IMR-90 (cell line): ENCODE measurements at regions not wholly inside any gene's neighbourhood (a gene's known extent, or its start where the extent isn't known, plus 50 kb on each side); places are given as distances from the start of the nearest gene placed in this dataset.

Experiments used
- ATAC-seq: fragments of 200-7000 bp; cut with Tn5 transposase; 2 replicates; pipeline ENCODE4 v1.9.1; 2020; ENCODE audit warnings: low read depth, mild to moderate bottlenecking, moderate library complexity
- BruUV-seq: library from RNA; stranded (reverse); fragments of 400-500 nt; replicated peaks from 2 replicates; lab custom pipeline; 2021; lab: Mats Ljungman, UMichigan
- CTCF ChIA-PET: fragments of 300-600 bp; formaldehyde crosslinking; extraction: SDS; loops from one replicate; lab custom pipeline; 2021; ENCODE audit warnings: antibody characterized with exemption; lab: Yijun Ruan, JAX
- POLR2A ChIA-PET: fragments of 300-600 bp; sonication (Branson Sonifier 250); formaldehyde crosslinking; loops from one replicate; lab custom pipeline; 2022; ENCODE audit warnings: antibody characterized with exemption; ENCODE audit not compliant: unreplicated experiment; lab: Charles Lee
- DNase-seq: peaks from one replicate; pipeline ENCODE4 v3.0.0; 2013
- H2AFZ ChIP-seq: replicated peaks from 2 replicates; pipeline ENCODE3; 2013; ENCODE audit warnings: low read length, mild to moderate bottlenecking; ENCODE audit not compliant: poor library complexity
- H2AK5ac ChIP-seq: 2 replicates; pipeline ENCODE4 v1.6.1; 2013; ENCODE audit warnings: low read depth, low read length, inconsistent platforms
- H2AK9ac ChIP-seq: replicated peaks from 2 replicates; pipeline ENCODE3; 2013; ENCODE audit warnings: mild to moderate bottlenecking, low read depth, low read length, moderate library complexity; ENCODE audit not compliant: poor library complexity
- H2BK120ac ChIP-seq: 2 replicates; pipeline ENCODE4 v1.6.1; 2013; ENCODE audit warnings: low read depth, low read length, inconsistent platforms
- H2BK15ac ChIP-seq: 3 replicates; pipeline ENCODE4 v1.6.1; 2013; ENCODE audit warnings: low read depth, low read length, inconsistent platforms
- H2BK20ac ChIP-seq: 2 replicates; pipeline ENCODE4 v1.6.1; 2013; ENCODE audit warnings: low read depth, mild to moderate bottlenecking, inconsistent platforms, low read length, moderate library complexity
- H2BK5ac ChIP-seq: 2 replicates; pipeline ENCODE4 v1.6.1; 2013; ENCODE audit warnings: mild to moderate bottlenecking, low read depth, low read length, inconsistent platforms; ENCODE audit not compliant: poor library complexity, severe bottlenecking
- H3K14ac ChIP-seq: replicated peaks from 2 replicates; pipeline ENCODE4 v1.6.1; 2013; ENCODE audit warnings: low read depth, low read length, inconsistent platforms
- H3K18ac ChIP-seq: 2 replicates; pipeline ENCODE4 v1.6.1; 2013; ENCODE audit warnings: low read depth, low read length, control low read depth
- H3K23ac ChIP-seq: 2 replicates; pipeline ENCODE4 v1.6.1; 2013; ENCODE audit warnings: low read depth, low read length, inconsistent platforms
- H3K27ac ChIP-seq: 2 replicates; pipeline ENCODE4 v1.5.1; 2013; ENCODE audit warnings: mild to moderate bottlenecking, control low read depth, low read length; ENCODE audit not compliant: insufficient read depth
- H3K27me3 ChIP-seq: 2 replicates; pipeline ENCODE4 v1.6.1; 2013; ENCODE audit warnings: low read length; ENCODE audit not compliant: control insufficient read depth, insufficient read depth
- H3K36me3 ChIP-seq: 2 replicates; pipeline ENCODE4 v1.6.1; 2013; ENCODE audit warnings: low read length, mixed read lengths; ENCODE audit not compliant: control insufficient read depth, insufficient read depth
- H3K4ac ChIP-seq: 2 replicates; pipeline ENCODE4 v1.6.1; 2013; ENCODE audit warnings: low read depth, low read length, inconsistent platforms
- H3K4me1 ChIP-seq: 2 replicates; pipeline ENCODE4 v1.6.1; 2013; ENCODE audit warnings: low read length, mixed read lengths; ENCODE audit not compliant: control insufficient read depth, insufficient read depth
- H3K4me2 ChIP-seq: 2 replicates; pipeline ENCODE4 v1.6.1; 2013; ENCODE audit warnings: low read depth, mild to moderate bottlenecking, control low read depth, low read length, moderate library complexity
- H3K4me3 ChIP-seq: 2 replicates; pipeline ENCODE4 v1.5.1; 2013; ENCODE audit warnings: low read depth, mild to moderate bottlenecking, control low read depth, low read length, moderate library complexity; ENCODE audit not compliant: insufficient read depth
- H3K56ac ChIP-seq: 2 replicates; pipeline ENCODE4 v1.6.1; 2013; ENCODE audit warnings: low read length, inconsistent platforms; ENCODE audit not compliant: insufficient read depth; ENCODE audit errors: extremely low read depth
- H3K79me1 ChIP-seq, 2 experiments: 2 replicates each; pipeline ENCODE4 v1.6.1; 2013; ENCODE audit warnings: low read length in 2 of 2, inconsistent platforms in 1 of 2, low read depth in 1 of 2
- H3K9ac ChIP-seq: 2 replicates; pipeline ENCODE4 v1.6.1; 2013; ENCODE audit warnings: low read depth, low read length, control low read depth
- H3K9me1 ChIP-seq: 2 replicates; pipeline ENCODE4 v1.6.1; 2013; ENCODE audit warnings: low read length, inconsistent platforms; ENCODE audit not compliant: insufficient read depth
- H3K9me3 ChIP-seq: 2 replicates; pipeline ENCODE4 v1.6.1; 2013; ENCODE audit warnings: low read length; ENCODE audit not compliant: control insufficient read depth, insufficient read depth
- H4K20me1 ChIP-seq: 2 replicates; pipeline ENCODE4 v1.6.1; 2013; ENCODE audit warnings: low read length, inconsistent platforms; ENCODE audit not compliant: insufficient read depth
- H4K5ac ChIP-seq: 2 replicates; pipeline ENCODE4 v1.6.1; 2013; ENCODE audit warnings: mild to moderate bottlenecking, low read depth, low read length, control low read depth
- H4K8ac ChIP-seq, 2 experiments: 2 replicates each; pipeline ENCODE4 v1.6.1; 2013; ENCODE audit warnings: low read depth in 2 of 2, low read length in 2 of 2, control low read depth in 1 of 2, inconsistent platforms in 1 of 2
- H4K91ac ChIP-seq: 2 replicates; pipeline ENCODE4 v1.6.1; 2013; ENCODE audit warnings: low read depth, low read length, inconsistent platforms; ENCODE audit not compliant: insufficient read depth
- BHLHE40 ChIP-seq: fragments of 150-350 bp; IDR thresholded peaks from 2 replicates; pipeline ENCODE4 v1.6.1; 2016; ENCODE audit warnings: mild to moderate bottlenecking, low read depth, low read length
- CEBPB ChIP-seq: IDR thresholded peaks from 2 replicates; pipeline ENCODE4 v1.6.1; 2012; ENCODE audit warnings: low read depth, low read length, improper control_type of control experiment
- CHD1 ChIP-seq: IDR thresholded peaks from 2 replicates; pipeline ENCODE4 v1.6.1; 2012; ENCODE audit warnings: low read depth, low read length, improper control_type of control experiment
- CTCF ChIP-seq: conservative IDR thresholded peaks from 2 replicates; pipeline ENCODE4 v1.5.1; 2012; ENCODE audit warnings: mild to moderate bottlenecking, low read depth, low read length, improper control_type of control experiment
- ELK1 ChIP-seq: fragments of 150-350 bp; IDR thresholded peaks from 2 replicates; pipeline ENCODE4 v1.6.1; 2016; ENCODE audit warnings: low read depth, mild to moderate bottlenecking, low read length, moderate library complexity, borderline replicate concordance
- FOS ChIP-seq: fragments of 150-350 bp; IDR thresholded peaks from 2 replicates; pipeline ENCODE4 v1.6.1; 2016; ENCODE audit warnings: low read depth, low read length
- MAFK ChIP-seq: IDR thresholded peaks from 2 replicates; pipeline ENCODE4 v1.6.1; 2012; ENCODE audit warnings: low read depth, low read length, improper control_type of control experiment
- MAZ ChIP-seq: IDR thresholded peaks from 2 replicates; pipeline ENCODE4 v1.6.1; 2012; ENCODE audit warnings: low read depth, mild to moderate bottlenecking, low read length, improper control_type of control experiment, moderate library complexity, borderline replicate concordance
- MXI1 ChIP-seq: IDR thresholded peaks from 2 replicates; pipeline ENCODE4 v1.6.1; 2012; ENCODE audit warnings: low read depth, mild to moderate bottlenecking, low read length, moderate library complexity, borderline replicate concordance
- NFE2L2 ChIP-seq: fragments of 150-350 bp; IDR thresholded peaks from 2 replicates; pipeline ENCODE4 v1.6.1; 2016; ENCODE audit warnings: low read depth, mild to moderate bottlenecking, low read length
- POLR2A ChIP-seq: IDR thresholded peaks from 2 replicates; pipeline ENCODE4 v1.6.1; 2012; ENCODE audit warnings: mild to moderate bottlenecking, low read depth, low read length
- RAD21 ChIP-seq: IDR thresholded peaks from 2 replicates; pipeline ENCODE4 v1.6.1; 2012; ENCODE audit warnings: low read length, improper control_type of control experiment
- RCOR1 ChIP-seq: IDR thresholded peaks from 2 replicates; pipeline ENCODE4 v1.6.1; 2012; ENCODE audit warnings: mild to moderate bottlenecking, low read length, improper control_type of control experiment; ENCODE audit not compliant: insufficient replicate concordance
- RFX5 ChIP-seq: IDR thresholded peaks from 2 replicates; pipeline ENCODE4 v1.8.0; 2012; ENCODE audit warnings: low read depth, mild to moderate bottlenecking, low read length, moderate library complexity
- SMC3 ChIP-seq: fragments of 150-350 bp; IDR thresholded peaks from 2 replicates; pipeline ENCODE4 v1.6.1; 2016; ENCODE audit warnings: low read depth, mild to moderate bottlenecking, antibody characterized with exemption, low read length, moderate library complexity
- USF2 ChIP-seq: fragments of 150-350 bp; IDR thresholded peaks from 2 replicates; pipeline ENCODE4 v1.6.1; 2017; ENCODE audit warnings: mild to moderate bottlenecking, antibody characterized with exemption, low read length, low read depth
- WGBS, 2 experiments: methylation state at CpG; one replicate each; pipeline versions ENCODE4 v1.1.5 to v1.1.7; 2013; ENCODE audit warnings: missing lambda C conversion rate in 2 of 2; ENCODE audit not compliant: insufficient read length in 1 of 2; ENCODE audit errors: extremely low coverage in 2 of 2; 5-methylcytosine and 5-hydroxymethylcytosine counted together
- dilution Hi-C: fragments of 300-500 bp; cut with HindIII; formaldehyde crosslinking; loops from one replicate; pipeline ENCODE4 v1.14.3; 2018; ENCODE audit warnings: low sequenced_read_pairs; ENCODE audit not compliant: unreplicated experiment
- in situ Hi-C: fragments of 300-500 bp; cut with MboI; formaldehyde crosslinking; loops from 3 replicates; pipeline ENCODE4 v1.14.3; 2019; ENCODE audit warnings: low sequenced_read_pairs, inconsistent platforms, mixed read lengths
- intact Hi-C: fragments of 100-400 bp; cut with micrococcal nuclease; formaldehyde crosslinking; loops from 2 replicates; pipeline ENCODE4 v1.10.0; 2022

GRCh38 chr1:208835097-208835463, 590.9 kb upstream of the PLXNA2 start:
- Histone ChIP-seq H3K4ac (no peak overlapping the region), H3K23ac (no peak overlapping the region), H4K8ac (no peak overlapping the region), H3K27ac (no peak overlapping the region), H3K79me1 (no peaks in the 10 kb centered on the region), H4K5ac (no peak overlapping the region), H4K91ac (no peak overlapping the region), H3K56ac (no peak overlapping the region), H3K9me3 (peaks cover 16% of the 10 kb centered on the region), H3K9me1 (no peaks in the 10 kb centered on the region), H3K9ac (no peak overlapping the region), H3K14ac (no peak overlapping the region), H3K4me1 (no peaks in the 10 kb centered on the region), H2BK20ac (no peak overlapping the region), H3K4me2 (no peak overlapping the region), H2BK15ac (no peak overlapping the region), H2AK5ac (no peak overlapping the region), H4K20me1 (no peaks in the 10 kb centered on the region), H2AFZ (no peak overlapping the region), H2BK120ac (no peak overlapping the region), H2BK5ac (no peak overlapping the region), H3K36me3 (no peaks in the 10 kb centered on the region), H3K27me3 (no peaks in the 10 kb centered on the region), H2AK9ac (no peak overlapping the region), H3K18ac (no peak overlapping the region), H3K4me3 (no peak overlapping the region)
- intact Hi-C loops (no loop called here), dilution Hi-C loops (no loop called here), in situ Hi-C loops (no loop called here)
- ChIA-PET POLR2A (no interaction called here), CTCF (no interaction called here)
- no CpG with 5 or more reads among the region's 6 CpGs for WGBS, 2 experiments
- TF ChIP-seq RFX5 (no peak), RCOR1 (no peak), POLR2A (no peak), CTCF (no peak), SMC3 (no peak), USF2 (no peak), CEBPB (no peak), MXI1 (no peak), ELK1 (no peak), MAFK (no peak), RAD21 (no peak), MAZ (no peak), BHLHE40 (no peak), CHD1 (no peak), FOS (no peak), NFE2L2 (no peak)
- DNase-seq (no peak), ATAC-seq (no peak)
- no TSS peak for BruUV-seq
